HepG2 (cell line): ENCODE measurements at regions not wholly inside any gene's neighbourhood (a gene's known extent, or its start where the extent isn't known, plus 50 kb on each side); places are given as distances from the start of the nearest gene placed in this dataset.

Experiments
- ATAC-seq: fragments of 200-7000 bp; cut with Tn5 transposase; 3 replicates; pipeline ENCODE4 v1.9.1; 2020; ENCODE audit warnings: mild to moderate bottlenecking, moderate library complexity
- BruUV-seq: library from RNA; stranded (reverse); fragments of 400-500 nt; replicated peaks from 2 replicates; lab custom pipeline; 2021; lab: Mats Ljungman, UMichigan
- CTCF ChIA-PET: fragments of 300-600 bp; formaldehyde crosslinking; extraction: SDS; loops from one replicate; lab custom pipeline; 2021; ENCODE audit warnings: low total read pairs, inconsistent platforms, low intra/inter-chr PET ratio; lab: Yijun Ruan, JAX
- POLR2A ChIA-PET: fragments of 350-600 bp; sonication (Branson Sonifier 250); formaldehyde crosslinking; loops from one replicate; lab custom pipeline; 2020; ENCODE audit warnings: antibody characterized with exemption, inconsistent platforms; lab: Yijun Ruan, JAX
- DNase-seq: peaks from one replicate; pipeline ENCODE4 v3.0.0-alpha.2; 2015; ENCODE audit warnings: low spot score
- FAIRE-seq: peaks from 3 replicates; lab custom pipeline; 2011; peaks lifted over from hg19 to GRCh38; lab: Jason Lieb, UNC
- H2AFZ ChIP-seq: one replicate; pipeline ENCODE4 v1.6.1; 2011; ENCODE audit warnings: low read length, inconsistent platforms
- H3K27ac ChIP-seq: fragments of 300-600 bp; 3 replicates; pipeline ENCODE4 v1.8.0; 2011; ENCODE audit warnings: mixed run types, mild to moderate bottlenecking, mixed read lengths, low read length, inconsistent platforms; ENCODE audit not compliant: insufficient read depth; ENCODE audit errors: extremely low read length
- H3K27me3 ChIP-seq, 2 experiments: fragments of 200-600 bp in 1 of 2; 2 replicates in 1 of 2; 3 replicates in 1 of 2; pipeline versions ENCODE4 v1.6.0 to v1.8.0; 2011; ENCODE audit warnings: low read length in 2 of 2, mild to moderate bottlenecking in 2 of 2, moderate library complexity in 2 of 2, inconsistent platforms in 1 of 2; ENCODE audit not compliant: insufficient read depth in 2 of 2, control insufficient read depth in 1 of 2
- H3K36me3 ChIP-seq, 2 experiments: fragments of 200-600 bp in 1 of 2; replicated peaks in 1 of 2; 2 replicates in 1 of 2; 3 replicates in 1 of 2; pipeline versions ENCODE4 v1.5.1 to v1.8.0; 2011; ENCODE audit warnings: low read length in 2 of 2, inconsistent platforms in 1 of 2; ENCODE audit not compliant: insufficient read depth in 2 of 2, control insufficient read depth in 1 of 2
- H3K4me1 ChIP-seq: 2 replicates; pipeline ENCODE4 v1.5.1; 2012; ENCODE audit warnings: low read length, inconsistent platforms; ENCODE audit not compliant: insufficient read depth
- H3K4me2 ChIP-seq: 2 replicates; pipeline ENCODE4 v1.6.0; 2011; ENCODE audit warnings: low read depth, low read length, inconsistent platforms
- H3K4me3 ChIP-seq, 3 experiments: fragments of 200-600 bp in 1 of 3; sonication (generic), shearing (Covaris generic) in 1 of 3; replicated peaks in 1 of 3; 2 replicates each; pipeline ENCODE4 v1.5.1; 2011 to 2016; ENCODE audit warnings: low read length in 3 of 3, inconsistent platforms in 2 of 3, low read depth in 2 of 3, mild to moderate bottlenecking in 2 of 3, control low read depth in 1 of 3, mixed read lengths in 1 of 3; ENCODE audit not compliant: insufficient read depth in 1 of 3
- H3K79me2 ChIP-seq: one replicate; pipeline ENCODE4 v1.6.1; 2011; ENCODE audit warnings: low read length, inconsistent platforms; ENCODE audit not compliant: insufficient read depth
- H3K9ac ChIP-seq: 2 replicates; pipeline ENCODE4 v1.6.0; 2011; ENCODE audit warnings: mild to moderate bottlenecking, low read depth, low read length, inconsistent platforms; ENCODE audit not compliant: insufficient read depth
- H3K9me3 ChIP-seq: 2 replicates; pipeline ENCODE4 v1.5.1; 2012; ENCODE audit warnings: mild to moderate bottlenecking, low read length
- H4K20me1 ChIP-seq: 2 replicates; pipeline ENCODE4 v1.6.0; 2011; ENCODE audit warnings: inconsistent platforms, mild to moderate bottlenecking, low read length, moderate library complexity; ENCODE audit not compliant: insufficient read depth
- HNF1B ChIP-seq: sonication (generic); formaldehyde crosslinking; IDR thresholded peaks from 2 replicates; pipeline ENCODE4 v1.5.1; 2020; ENCODE audit warnings: mild to moderate bottlenecking, moderate library complexity, missing genetic modification reagents
- RBM39 ChIP-seq: fragments of 200-400 bp; formaldehyde crosslinking; IDR thresholded peaks from one replicate; pipeline ENCODE4 v1.6.1; 2018; ENCODE audit warnings: antibody characterized with exemption, mild to moderate bottlenecking, low read depth, low read length; ENCODE audit not compliant: poor library complexity, severe bottlenecking
- SKIL ChIP-seq: sonication (generic); formaldehyde crosslinking; IDR thresholded peaks from 2 replicates; pipeline ENCODE4 v1.8.0; 2022; ENCODE audit warnings: missing genetic modification reagents, mild to moderate bottlenecking, moderate library complexity, borderline replicate concordance
- ZFX ChIP-seq: sonication (generic); formaldehyde crosslinking; IDR thresholded peaks from 2 replicates; pipeline ENCODE4 v1.4.0; 2020; ENCODE audit warnings: mild to moderate bottlenecking, low read depth, missing genetic modification reagents, moderate library complexity
- WGBS: methylation state at CpG from one replicate; pipeline ENCODE4 v1.1.6; 2017; ENCODE audit warnings: low lambda C conversion rate; 5-methylcytosine and 5-hydroxymethylcytosine counted together
- in situ Hi-C: cut with HindIII; loops from 2 replicates; pipeline ENCODE4 v1.10.0; 2017; ENCODE audit warnings: low pct_unique_long_range_greater_than_20kb; ENCODE audit not compliant: extremely low pct_ligation_motif_present
- intact Hi-C: fragments of 100-400 bp; cut with micrococcal nuclease; formaldehyde crosslinking; loops from one replicate; pipeline ENCODE4 v1.10.0; 2022; ENCODE audit not compliant: unreplicated experiment

GRCh38 chr2:147025646-147026585 lies 818.9 kb upstream of the ACVR2A start:
- BruUV-seq: no TSS peak
- peaks cover 23% of the 10 kb centered on the region; the same call in 1 of the 2 replicates for H3K9me3 ChIP-seq
- no peak for ATAC-seq
- H3K4me3 ChIP-seq: no peak overlapping the region
- TF ChIP-seq RBM39: no peak
- TF ChIP-seq ZFX (CRISPR knock-in tag): no peak
- TF ChIP-seq, all 625 proteins: peak for 0
- no peaks in the 10 kb centered on the region for H3K4me1 ChIP-seq
- H4K20me1 ChIP-seq: no peaks in the 10 kb centered on the region
- H3K9ac ChIP-seq: no peak overlapping the region
- POLR2A ChIA-PET: no interaction called here
- FAIRE-seq (no peak), DNase-seq (no peak)
- intact Hi-C loops (no loop called here), in situ Hi-C loops (no loop called here)
- CTCF ChIA-PET: no interaction called here
- H2AFZ ChIP-seq: no peak overlapping the region
- no peaks in the 10 kb centered on the region for H3K79me2 ChIP-seq
- no peak overlapping the region for H3K27ac ChIP-seq
- no peaks in the 10 kb centered on the region for H3K27me3 ChIP-seq
- H3K4me2 ChIP-seq: no peak overlapping the region
- no peaks in the 10 kb centered on the region for H3K36me3 ChIP-seq
- WGBS: 0% methylated on average over 1 of the region's 1 CpG

GRCh38 chr2:147019311-147019710 lies 825.5 kb upstream of the ACVR2A start:
- TF ChIP-seq SKIL (CRISPR knock-in tag) (no peak), HNF1B (no peak)

More at GRCh38 chr2:147019311-147019710, 825.5 kb upstream of the ACVR2A start:
- ATAC-seq: no peak
- no peak overlapping the region for H3K4me2 ChIP-seq
- intact Hi-C loops: no loop called here
- H4K20me1 ChIP-seq: no peaks in the 10 kb centered on the region
- no peak overlapping the region for H3K4me3 ChIP-seq
- POLR2A ChIA-PET: no interaction called here
- WGBS: 43% methylated on average over 3 of the region's 3 CpGs
- H3K36me3 ChIP-seq: no peaks in the 10 kb centered on the region
- CTCF ChIA-PET: no interaction called here
- no peaks in the 10 kb centered on the region for H3K4me1 ChIP-seq
- H2AFZ ChIP-seq: no peak overlapping the region
- no peak for FAIRE-seq
- H3K27ac ChIP-seq: no peak overlapping the region
- no TSS peak for BruUV-seq
- H3K9me3 ChIP-seq: peaks cover 23% of the 10 kb centered on the region; the same call in 1 of the 2 replicates
- no peak overlapping the region for H3K9ac ChIP-seq
- H3K27me3 ChIP-seq: no peaks in the 10 kb centered on the region
- no peaks in the 10 kb centered on the region for H3K79me2 ChIP-seq
- DNase-seq: no peak
- in situ Hi-C loops: no loop called here
